Glutamatergic neuron (in vitro differentiated cells): ENCODE measurements at regions not wholly inside any gene's neighbourhood (a gene's known extent, or its start where the extent isn't known, plus 50 kb on each side); places are given as distances from the start of the nearest gene placed in this dataset.
"Not testable (repeated sequence)": the region's sequence is repeated elsewhere in the genome, so short reads cannot be mapped to it uniquely, and the experiment has no call there.

ENCODE experiments used
- DNase-seq: peaks from one replicate; pipeline ENCODE4 v3.0.0; 2022
- H3K27ac Mint-ChIP-seq: one replicate; pipeline ENCODE4 v1.8.0; 2020; ENCODE audit warnings: mild to moderate bottlenecking, mixed read lengths, inconsistent platforms; ENCODE audit not compliant: unreplicated experiment
- H3K27me3 Mint-ChIP-seq: one replicate; pipeline ENCODE4 v1.8.0; 2020; ENCODE audit warnings: mild to moderate bottlenecking, moderate library complexity, mixed read lengths, inconsistent platforms; ENCODE audit not compliant: unreplicated experiment
- H3K36me3 Mint-ChIP-seq: one replicate; pipeline ENCODE4 v1.8.0; 2020; ENCODE audit warnings: mild to moderate bottlenecking, mixed read lengths, inconsistent platforms; ENCODE audit not compliant: unreplicated experiment
- H3K4me1 Mint-ChIP-seq: one replicate; pipeline ENCODE4 v1.8.0; 2020; ENCODE audit warnings: mild to moderate bottlenecking, low read depth, mixed read lengths, inconsistent platforms; ENCODE audit not compliant: unreplicated experiment
- H3K4me3 Mint-ChIP-seq: one replicate; pipeline ENCODE4 v1.8.0; 2020; ENCODE audit warnings: mild to moderate bottlenecking, mixed read lengths, inconsistent platforms; ENCODE audit not compliant: unreplicated experiment
- H3K9me3 Mint-ChIP-seq: one replicate; pipeline ENCODE4 v1.8.0; 2020; ENCODE audit warnings: mild to moderate bottlenecking, moderate library complexity, mixed read lengths, inconsistent platforms; ENCODE audit not compliant: unreplicated experiment

DNA sequence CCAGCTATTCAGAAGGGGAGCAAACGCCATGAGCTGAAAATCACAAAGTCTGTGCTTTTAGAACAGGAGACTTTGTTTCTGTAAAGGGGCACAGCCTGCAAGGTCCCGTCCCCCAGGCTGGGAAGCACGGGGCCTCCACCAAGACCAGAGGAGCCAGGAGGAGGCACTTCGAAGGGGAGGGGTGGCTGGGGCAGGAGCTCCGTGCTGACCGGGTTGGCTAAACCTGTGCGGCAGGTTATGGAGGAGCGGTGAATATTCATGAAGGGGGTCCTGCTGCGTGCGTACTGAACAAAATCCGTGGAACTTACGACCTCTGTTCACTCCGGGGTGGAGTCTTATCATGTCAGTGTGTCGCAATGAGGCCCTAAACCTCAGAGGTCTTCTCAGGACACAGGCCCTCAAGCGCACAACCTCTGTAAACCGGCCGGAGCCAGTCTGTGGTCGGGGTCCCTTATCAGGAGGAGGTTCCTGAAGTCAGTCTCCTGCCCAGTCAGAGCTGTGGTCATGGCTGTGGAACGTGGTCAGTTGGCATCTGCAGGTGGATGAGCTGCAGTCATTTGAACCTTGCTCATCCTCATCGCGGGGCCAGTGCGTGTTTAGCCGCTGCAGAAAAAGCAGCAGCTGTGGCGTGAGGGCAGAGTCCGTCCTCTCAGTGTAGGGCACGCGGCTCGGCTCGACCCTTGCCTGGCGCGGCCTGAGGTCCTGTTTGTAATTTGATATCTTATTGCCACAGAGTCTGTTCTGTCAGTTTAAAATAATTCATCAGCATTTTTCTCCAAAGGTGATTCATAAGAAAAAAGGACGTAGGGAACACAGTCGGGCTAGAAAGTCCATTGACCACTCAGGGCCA lies 5507.7 kb upstream of the TPTE start:
- H3K4me3 Mint-ChIP-seq, H3K36me3 Mint-ChIP-seq, H3K27me3 Mint-ChIP-seq, H3K9me3 Mint-ChIP-seq, H3K27ac Mint-ChIP-seq, H3K4me1 Mint-ChIP-seq, DNase-seq: not testable (repeated sequence)

- H3K27me3 Mint-ChIP-seq, H3K27ac Mint-ChIP-seq, H3K4me1 Mint-ChIP-seq, H3K4me3 Mint-ChIP-seq, DNase-seq, H3K36me3 Mint-ChIP-seq, H3K9me3 Mint-ChIP-seq: not testable (repeated sequence)
Observed at GRCh38 chr21:5015187-5015586, 5506.2 kb upstream of the TPTE start.

DNA sequence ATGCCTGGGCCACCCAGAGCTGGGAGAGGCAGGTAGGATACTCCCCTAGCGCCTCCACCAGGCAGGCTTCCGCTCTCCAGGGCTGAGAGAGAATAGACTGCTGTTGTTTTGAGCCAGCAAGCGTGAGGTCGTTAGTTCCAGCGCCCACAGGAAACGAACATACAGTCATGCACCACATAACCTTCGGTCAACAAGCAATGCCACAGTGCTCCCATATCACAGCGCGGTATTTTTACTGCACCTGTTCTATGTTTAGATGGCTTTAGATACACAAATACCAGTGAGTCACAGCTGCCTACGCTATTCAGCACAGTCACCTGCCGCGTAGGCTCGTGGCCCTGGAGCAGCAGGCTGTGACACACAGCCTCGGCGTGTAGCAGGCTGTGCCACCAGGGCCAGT lies 5502.3 kb upstream of the TPTE start:
- not testable (repeated sequence) for H3K4me1 Mint-ChIP-seq, H3K9me3 Mint-ChIP-seq, H3K36me3 Mint-ChIP-seq, H3K27me3 Mint-ChIP-seq, DNase-seq, H3K4me3 Mint-ChIP-seq, H3K27ac Mint-ChIP-seq

- not testable (repeated sequence) for DNase-seq, H3K4me3 Mint-ChIP-seq
Observed at GRCh38 chr21:5021815-5022214, 5499.6 kb upstream of the TPTE start.

GRCh38 chr21:5022254-5022653 lies 5499.1 kb upstream of the TPTE start:
- not testable (repeated sequence) for H3K9me3 Mint-ChIP-seq, H3K4me1 Mint-ChIP-seq

More at GRCh38 chr21:5021815-5022214, 5499.6 kb upstream of the TPTE start:
- not testable (repeated sequence) for H3K9me3 Mint-ChIP-seq, H3K27me3 Mint-ChIP-seq, H3K4me1 Mint-ChIP-seq, H3K27ac Mint-ChIP-seq, H3K36me3 Mint-ChIP-seq

DNA sequence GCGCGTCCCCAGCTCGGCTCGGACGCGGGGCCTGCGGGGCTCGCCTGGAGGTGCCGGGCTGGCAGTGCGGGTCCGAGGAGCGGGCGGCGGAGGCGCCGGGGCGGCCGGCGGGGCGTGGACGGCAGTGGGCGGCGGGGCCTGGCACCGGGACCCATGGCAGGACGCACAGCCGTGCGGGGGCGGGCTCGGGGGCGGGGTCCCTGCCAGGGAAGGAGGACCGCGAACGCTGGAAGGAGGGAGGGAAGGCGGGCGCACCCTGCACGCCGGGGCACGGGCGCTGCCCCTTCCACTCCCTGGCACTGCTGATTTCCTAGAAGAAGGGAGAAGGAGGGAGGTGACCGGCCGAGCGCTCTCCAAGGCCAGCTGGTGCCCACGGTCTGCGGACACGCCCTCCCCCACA lies 5498.6 kb upstream of the TPTE start:
- not testable (repeated sequence) for H3K36me3 Mint-ChIP-seq, H3K9me3 Mint-ChIP-seq, H3K27me3 Mint-ChIP-seq, H3K27ac Mint-ChIP-seq, H3K4me3 Mint-ChIP-seq, DNase-seq, H3K4me1 Mint-ChIP-seq

More at GRCh38 chr21:5022254-5022653, 5499.1 kb upstream of the TPTE start:
- H3K27ac Mint-ChIP-seq, H3K27me3 Mint-ChIP-seq, H3K4me3 Mint-ChIP-seq, H3K36me3 Mint-ChIP-seq, DNase-seq: not testable (repeated sequence)

DNA sequence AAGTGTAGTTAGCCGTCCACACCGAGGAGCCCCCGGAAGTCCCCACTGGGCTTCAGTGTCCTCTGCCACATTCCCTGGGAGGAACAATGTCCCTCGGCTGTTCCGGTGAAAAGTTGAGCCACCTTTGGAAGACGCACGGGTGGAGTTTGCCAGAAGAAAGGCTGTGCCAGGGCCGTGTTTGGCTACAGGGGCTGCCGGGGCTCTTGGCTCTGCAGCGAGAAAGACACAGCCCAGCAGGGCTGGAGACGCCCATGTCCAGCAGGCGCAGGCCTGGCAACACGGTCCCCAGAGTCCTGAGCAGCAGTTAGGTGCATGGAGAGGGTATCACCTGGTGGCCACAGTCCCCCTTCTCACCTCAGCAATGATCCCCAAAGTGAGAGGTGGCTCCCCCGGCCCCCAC lies 5486.2 kb upstream of the TPTE start:
- not testable (repeated sequence) for H3K9me3 Mint-ChIP-seq, H3K4me1 Mint-ChIP-seq, H3K4me3 Mint-ChIP-seq, H3K27ac Mint-ChIP-seq, H3K27me3 Mint-ChIP-seq, H3K36me3 Mint-ChIP-seq, DNase-seq

DNA sequence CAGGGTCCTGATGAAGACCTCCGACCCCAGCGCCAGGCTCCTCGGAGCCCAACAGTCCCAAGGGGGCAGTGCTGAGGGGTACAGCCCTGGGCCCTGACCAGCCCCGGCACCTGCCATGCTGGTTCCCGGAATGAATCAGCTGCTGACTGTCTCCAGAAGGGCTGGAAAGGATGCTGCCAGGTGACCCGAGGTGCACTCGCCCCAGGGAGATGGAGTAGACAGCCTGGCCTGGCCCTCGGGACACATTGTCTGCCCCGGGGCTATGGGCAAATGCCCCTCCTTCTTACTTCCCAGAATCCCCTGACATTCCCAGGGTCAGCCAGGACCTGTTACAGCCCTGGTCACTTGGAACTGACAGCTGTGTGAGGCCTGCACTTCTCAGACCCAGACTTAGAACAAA lies 5485.8 kb upstream of the TPTE start:
- not testable (repeated sequence) for H3K4me1 Mint-ChIP-seq, H3K36me3 Mint-ChIP-seq, H3K27ac Mint-ChIP-seq, H3K9me3 Mint-ChIP-seq, H3K27me3 Mint-ChIP-seq, H3K4me3 Mint-ChIP-seq, DNase-seq

DNA sequence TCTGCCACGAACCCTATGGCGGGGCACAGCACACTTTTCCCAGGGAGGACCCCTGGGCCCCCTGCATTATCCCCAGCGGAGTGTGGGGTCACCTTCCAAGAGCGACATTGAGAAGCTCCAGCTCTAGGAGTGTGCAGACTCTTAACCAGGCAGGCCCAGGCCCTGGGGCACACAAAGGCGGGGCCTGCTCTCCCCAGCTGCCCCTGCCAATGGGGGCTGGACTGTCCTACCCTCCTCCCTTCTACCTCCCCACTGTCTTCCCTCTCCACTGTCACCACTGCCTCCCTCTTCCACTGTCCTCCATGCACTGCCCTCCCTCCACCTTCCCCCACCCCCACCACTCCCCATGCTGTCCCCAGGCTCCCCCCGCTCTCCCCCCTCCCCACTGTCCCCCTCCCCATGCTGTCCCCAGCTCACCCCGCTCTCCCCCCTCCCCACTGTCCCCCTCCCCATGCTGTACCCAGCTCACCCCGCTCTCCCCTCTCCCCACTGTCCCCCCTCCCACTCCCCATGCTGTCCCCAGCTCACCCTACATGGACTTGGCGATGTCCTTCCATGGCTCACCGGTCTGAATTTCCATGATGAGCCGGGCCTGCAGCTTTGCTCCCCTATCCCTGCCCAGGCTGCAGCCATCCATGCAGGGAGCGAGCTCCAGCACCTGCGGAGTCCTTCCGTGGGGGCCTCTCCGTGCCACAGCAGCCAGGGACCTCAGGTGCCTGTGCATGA lies 5483.6 kb upstream of the TPTE start:
- H3K4me3 Mint-ChIP-seq, H3K9me3 Mint-ChIP-seq, DNase-seq, H3K36me3 Mint-ChIP-seq, H3K27ac Mint-ChIP-seq, H3K27me3 Mint-ChIP-seq, H3K4me1 Mint-ChIP-seq: not testable (repeated sequence)

DNA sequence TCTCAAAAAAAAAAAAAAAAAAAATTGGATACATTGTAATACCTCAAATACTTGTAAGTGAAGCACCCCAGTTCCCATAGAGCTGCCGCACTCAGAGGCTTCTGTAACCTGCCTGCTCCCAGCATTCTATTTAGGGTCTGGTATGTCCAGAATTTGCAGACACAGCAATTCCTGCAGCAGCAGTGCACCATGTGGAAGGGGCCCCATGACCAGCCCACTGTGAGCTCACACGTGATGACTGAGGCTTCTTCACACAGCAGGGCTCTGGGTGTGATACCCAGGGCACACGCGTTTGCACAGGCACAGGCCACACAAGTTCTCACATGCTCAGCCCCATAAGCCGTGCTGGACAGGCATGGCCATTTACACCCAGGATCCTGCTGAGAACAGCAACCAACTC lies 5481.5 kb upstream of the TPTE start:
- not testable (repeated sequence) for H3K27ac Mint-ChIP-seq, H3K9me3 Mint-ChIP-seq, H3K36me3 Mint-ChIP-seq

DNA sequence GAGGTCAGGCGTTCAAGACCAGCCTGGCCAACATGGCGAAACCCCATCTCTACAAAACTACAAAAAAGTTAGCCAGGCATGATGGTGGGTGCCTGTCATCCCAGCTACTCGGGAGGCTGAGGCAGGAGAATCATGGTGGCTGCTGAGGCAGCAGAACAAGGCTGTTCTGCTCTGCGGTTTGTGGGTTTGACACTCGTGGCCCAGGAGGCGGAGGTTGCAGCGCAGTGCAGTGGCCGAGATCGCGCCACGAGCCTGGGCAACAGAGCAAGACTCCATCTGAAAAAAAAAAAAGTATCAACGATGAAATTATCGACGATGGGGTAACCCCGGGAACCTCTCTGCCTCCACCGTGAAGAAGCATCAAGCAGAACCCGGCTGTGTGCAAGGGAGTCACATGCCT lies 5478.8 kb upstream of the TPTE start:
- H3K27me3 Mint-ChIP-seq, H3K4me3 Mint-ChIP-seq, H3K36me3 Mint-ChIP-seq, DNase-seq, H3K4me1 Mint-ChIP-seq, H3K9me3 Mint-ChIP-seq, H3K27ac Mint-ChIP-seq: not testable (repeated sequence)

More for the DNA sequence above, 5481.5 kb upstream of the TPTE start:
- not testable (repeated sequence) for H3K4me3 Mint-ChIP-seq, H3K4me1 Mint-ChIP-seq, H3K27me3 Mint-ChIP-seq, DNase-seq

GRCh38 chr21:5044812-5045211 lies 5476.6 kb upstream of the TPTE start:
- H3K27ac Mint-ChIP-seq, H3K27me3 Mint-ChIP-seq, H3K36me3 Mint-ChIP-seq, H3K4me3 Mint-ChIP-seq, DNase-seq, H3K9me3 Mint-ChIP-seq, H3K4me1 Mint-ChIP-seq: not testable (repeated sequence)
